NCI-H1930 (cell line): ENCODE measurements at regions not wholly inside any gene's neighbourhood (a gene's known extent, or its start where the extent isn't known, plus 50 kb on each side); places are given as distances from the start of the nearest gene placed in this dataset.

Experiments
- DNase-seq, 2 experiments: peaks; one replicate each; lab custom pipeline; 2025; lab: John Stamatoyannopoulos, UW

GRCh38 chr10:30256084-30256483, 93.0 kb downstream of the MTPAP start:
- no peak for DNase-seq

- no peak for DNase-seq
These were observed 94.2 kb downstream of the MTPAP start for GRCh38 chr10:30254926-30255325.

GRCh38 chr10:30248728-30249127, 100.3 kb downstream of the MTPAP start:
- DNase-seq = no peak

GRCh38 chr10:30247704-30248103, 101.4 kb downstream of the MTPAP start:
- no peak for DNase-seq

- no peak for DNase-seq
These were observed 107.5 kb downstream of the MTPAP start for GRCh38 chr10:30241422-30242110.

- no peak for DNase-seq
These were observed 110.2 kb downstream of the MTPAP start for GRCh38 chr10:30238836-30239235.

GRCh38 chr10:30233186-30233959, 115.7 kb downstream of the MTPAP start:
- DNase-seq = no peak

- DNase-seq = no peak
These were observed 117.4 kb downstream of the MTPAP start for GRCh38 chr10:30231709-30232108.

GRCh38 chr10:30231071-30231652, 117.9 kb downstream of the MTPAP start:
- no peak for DNase-seq

- DNase-seq = no peak
These were observed 119.5 kb downstream of the MTPAP start for GRCh38 chr10:30229536-30229935.

GRCh38 chr10:30228417-30229036, 120.6 kb downstream of the MTPAP start:
- no peak for DNase-seq

- no peak for DNase-seq
These were observed 121.6 kb downstream of the MTPAP start for GRCh38 chr10:30227481-30227880.

GRCh38 chr10:30219971-30220751, 128.9 kb downstream of the MTPAP start:
- DNase-seq = no peak

- DNase-seq = no peak
These were observed 132.3 kb downstream of the MTPAP start for GRCh38 chr10:30216821-30217220.

- DNase-seq = no peak
These were observed 133.5 kb downstream of the MTPAP start for GRCh38 chr10:30215623-30216022.

GRCh38 chr10:30215141-30215540, 133.9 kb downstream of the MTPAP start:
- DNase-seq = no peak

GRCh38 chr10:30210296-30210695, 138.8 kb downstream of the MTPAP start:
- DNase-seq = no peak

- DNase-seq = no peak
These were observed 140.7 kb downstream of the MTPAP start for GRCh38 chr10:30208330-30208729.

GRCh38 chr10:30207485-30208052, 141.5 kb downstream of the MTPAP start:
- no peak for DNase-seq

GRCh38 chr10:30200017-30200415, 140.6 kb upstream of the JCAD start:
- DNase-seq = no peak

GRCh38 chr10:30199376-30200016, 140.1 kb upstream of the JCAD start:
- DNase-seq = no peak
